Adrenal gland (tissue), 9 donors: ENCODE measurements at regions not wholly inside any gene's neighbourhood (a gene's known extent, or its start where the extent isn't known, plus 50 kb on each side); places are given as distances from the start of the nearest gene placed in this dataset.

Source experiments
- DNase-seq, 7 donors: peaks; one replicate each; pipeline ENCODE4 v3.0.0-alpha.2; 2019 to 2020
- H3K27ac ChIP-seq, 5 donors: fragments of 200-600 bp; sonication (generic) in 4 of 5; 1 replicate in 3 of 5; 2 replicates in 2 of 5; pipeline versions ENCODE4 v1.5.1 to v1.8.0; 2016 to 2020; ENCODE audit warnings: mild to moderate bottlenecking in 1 of 5
- H3K27me3 ChIP-seq: fragments of 200-600 bp; 2 replicates; pipeline ENCODE4 v1.8.0; 2021
- H3K36me3 ChIP-seq, 2 donors: fragments of 200-600 bp; replicated peaks in 1 of 2; 1 replicate in 1 of 2; 2 replicates in 1 of 2; pipeline versions ENCODE4 v1.5.1 to v1.8.0; 2018 to 2022
- H3K4me1 ChIP-seq, 2 donors: fragments of 200-600 bp; replicated peaks in 1 of 2; 1 replicate in 1 of 2; 2 replicates in 1 of 2; pipeline versions ENCODE4 v1.5.1 to v1.8.0; 2018 to 2021
- H3K4me3 ChIP-seq, 4 donors: fragments of 200-600 bp; sonication (generic) in 3 of 4; one replicate each; pipeline ENCODE4 v1.5.1; 2016 to 2018
- H3K9me3 ChIP-seq, 3 donors: fragments of 200-600 bp; sonication (generic) in 1 of 3; replicated peaks in 1 of 3; 1 replicate in 2 of 3; 2 replicates in 1 of 3; pipeline versions ENCODE4 v1.5.1 to v1.8.0; 2016 to 2021
- POLR2A ChIP-seq, 2 donors: fragments of 450-650 bp; IDR thresholded peaks; one replicate each; pipeline ENCODE4 v1.6.1; 2017; ENCODE audit warnings: antibody characterized with exemption in 2 of 2, mild to moderate bottlenecking in 2 of 2, moderate library complexity in 1 of 2
- WGBS, 4 donors: extraction: QIAGEN DNeasy Blood & Tissue Kit in 2 of 4; methylation state at CpG; one replicate each; pipeline versions ENCODE4 v1.1.5 to v1.1.7; 2013 to 2017; 5-methylcytosine and 5-hydroxymethylcytosine counted together
- intact Hi-C, 2 donors: fragments of 100-400 bp; cut with DNase I; formaldehyde crosslinking; loops; one replicate each; pipeline versions ENCODE4 v1.14.1 to v1.15.0; 2022 to 2023
- TF ChIP-seq, protein P1 (sequence below), 6 experiments: fragments of 450-650 bp in 4 of 6; fragments of 200-600 bp in 2 of 6; sonication (generic) in 1 of 6; IDR thresholded peaks; 1 replicate in 5 of 6; 2 replicates in 1 of 6; pipeline versions ENCODE4 v1.5.1 to v1.8.0; 2016 to 2021; ENCODE audit warnings: antibody characterized with exemption in 6 of 6, mild to moderate bottlenecking in 2 of 6, moderate library complexity in 1 of 6
- donor health status: healthy with polysubstance abuse.
- donor health status: Bipolar disorder and iron deficiency.
- donor health status: DM: yes; HTN: yes; CAD: no.
- donor health status: DM: no; HTN: no; CAD: no.
- donor health status: DM: no; HTN: no; CAD: no.

GRCh38 chr10:57884407-57884806 lies 383.3 kb downstream of the IPMK start:
- Histone ChIP-seq H3K36me3 (no peaks in the 10 kb centered on the region), H3K4me1 (peaks cover 3 to 14% of the 10 kb centered on the region in 2 donors), H3K27me3 (no peaks in the 10 kb centered on the region), H3K27ac (no peak overlapping the region), H3K9me3 (no peaks in the 10 kb centered on the region), H3K4me3 (no peak overlapping the region)
- TF ChIP-seq POLR2A (IDR thresholded peaks at IDR 0.05) = no peak
- TF ChIP-seq, protein P1, sequence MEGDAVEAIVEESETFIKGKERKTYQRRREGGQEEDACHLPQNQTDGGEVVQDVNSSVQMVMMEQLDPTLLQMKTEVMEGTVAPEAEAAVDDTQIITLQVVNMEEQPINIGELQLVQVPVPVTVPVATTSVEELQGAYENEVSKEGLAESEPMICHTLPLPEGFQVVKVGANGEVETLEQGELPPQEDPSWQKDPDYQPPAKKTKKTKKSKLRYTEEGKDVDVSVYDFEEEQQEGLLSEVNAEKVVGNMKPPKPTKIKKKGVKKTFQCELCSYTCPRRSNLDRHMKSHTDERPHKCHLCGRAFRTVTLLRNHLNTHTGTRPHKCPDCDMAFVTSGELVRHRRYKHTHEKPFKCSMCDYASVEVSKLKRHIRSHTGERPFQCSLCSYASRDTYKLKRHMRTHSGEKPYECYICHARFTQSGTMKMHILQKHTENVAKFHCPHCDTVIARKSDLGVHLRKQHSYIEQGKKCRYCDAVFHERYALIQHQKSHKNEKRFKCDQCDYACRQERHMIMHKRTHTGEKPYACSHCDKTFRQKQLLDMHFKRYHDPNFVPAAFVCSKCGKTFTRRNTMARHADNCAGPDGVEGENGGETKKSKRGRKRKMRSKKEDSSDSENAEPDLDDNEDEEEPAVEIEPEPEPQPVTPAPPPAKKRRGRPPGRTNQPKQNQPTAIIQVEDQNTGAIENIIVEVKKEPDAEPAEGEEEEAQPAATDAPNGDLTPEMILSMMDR (IDR thresholded peaks at IDR 0.05) = no peak
- no peak for DNase-seq
- 10 to 23% (median 18%) methylated on average over 2 of the region's 2 CpGs for WGBS, 4 donors
- intact Hi-C loops = no loop called here

- 81 to 91% (median 81%) methylated on average over 1 of the region's 1 CpG for WGBS, 4 donors
- intact Hi-C loops = no loop called here
- no peak for TF ChIP-seq POLR2A (IDR thresholded peaks at IDR 0.05)
- TF ChIP-seq, protein P1 (IDR thresholded peaks at IDR 0.05) = no peak
Observed at GRCh38 chr10:57880446-57881227, 387.1 kb downstream of the IPMK start.

GRCh38 chr10:57874810-57875209 lies 392.9 kb downstream of the IPMK start:
- Histone ChIP-seq H3K27ac (no peak overlapping the region), H3K36me3 (no peaks in the 10 kb centered on the region), H3K9me3 (no peaks in the 10 kb centered on the region), H3K27me3 (no peaks in the 10 kb centered on the region), H3K4me3 (no peak overlapping the region), H3K4me1 (no peaks in the 10 kb centered on the region)
- DNase-seq = no peak
- WGBS, 4 donors = 85 to 92% (median 87%) methylated on average over 4 of the region's 4 CpGs
- intact Hi-C loops = loop anchor here in 1 of 2 donors (10.0 kb wide), 1 partner anchor 190 kb away; no protein-coding TSS in a partner anchor
- TF ChIP-seq, protein P1 (IDR thresholded peaks at IDR 0.05) = no peak

More at GRCh38 chr10:57880446-57881227, 387.1 kb downstream of the IPMK start:
- H3K4me1 ChIP-seq = peaks cover 3 to 14% of the 10 kb centered on the region in 2 donors
- H3K9me3 ChIP-seq = no peaks in the 10 kb centered on the region
- H3K36me3 ChIP-seq = no peaks in the 10 kb centered on the region
- H3K27me3 ChIP-seq = no peaks in the 10 kb centered on the region
- no peak overlapping the region for H3K4me3 ChIP-seq
- no peak overlapping the region for H3K27ac ChIP-seq
- peak in 2 of 7 donors; percentile 30 to 32 for DNase-seq

- DNase-seq = no peak
- Histone ChIP-seq H3K36me3 (no peaks in the 10 kb centered on the region), H3K27ac (no peak overlapping the region), H3K4me1 (no peaks in the 10 kb centered on the region), H3K9me3 (no peaks in the 10 kb centered on the region), H3K27me3 (no peaks in the 10 kb centered on the region), H3K4me3 (no peak overlapping the region)
- WGBS, 4 donors = 32 to 68% (median 48%) methylated on average over 1 of the region's 1 CpG
- TF ChIP-seq, protein P1 (IDR thresholded peaks at IDR 0.05) = no peak
- TF ChIP-seq POLR2A (IDR thresholded peaks at IDR 0.05) = no peak
- intact Hi-C loops = no loop called here
Observed at GRCh38 chr10:57867241-57867640, 400.5 kb downstream of the IPMK start.
